Lung (tissue), 11 donors: ENCODE measurements at regions not wholly inside any gene's neighbourhood (a gene's known extent, or its start where the extent isn't known, plus 50 kb on each side); places are given as distances from the start of the nearest gene placed in this dataset.
"Not testable (repeated sequence)": the region's sequence is repeated elsewhere in the genome, so short reads cannot be mapped to it uniquely, and the experiment has no call there.

ENCODE experiments used
- ATAC-seq: fragments of 200-7000 bp; cut with Tn5 transposase; one replicate; pipeline ENCODE4 v1.9.1; 2020; ENCODE audit warnings: moderate number of reproducible peaks; ENCODE audit not compliant: insufficient read depth, low FRiP score
- DNase-seq, 3 donors: peaks; one replicate each; pipeline ENCODE4 v3.0.0-alpha.2; 2013 to 2017
- H3K27ac ChIP-seq, 2 donors: one replicate each; pipeline ENCODE4 v1.5.1; 2013; ENCODE audit warnings: mild to moderate bottlenecking in 2 of 2, moderate library complexity in 2 of 2, control low read depth in 1 of 2, inconsistent platforms in 1 of 2, low read depth in 1 of 2, low read length in 1 of 2
- H3K27me3 ChIP-seq, 3 donors: one replicate each; pipeline ENCODE4 v1.5.1; 2013; ENCODE audit warnings: low read length in 2 of 3; ENCODE audit not compliant: control insufficient read depth in 3 of 3, insufficient read depth in 3 of 3
- H3K36me3 ChIP-seq, 4 donors: one replicate each; pipeline ENCODE4 v1.5.1; 2013; ENCODE audit warnings: low read length in 4 of 4, mild to moderate bottlenecking in 1 of 4, moderate library complexity in 1 of 4; ENCODE audit not compliant: control insufficient read depth in 4 of 4, insufficient read depth in 4 of 4
- H3K4me1 ChIP-seq, 5 donors: one replicate each; pipeline ENCODE4 v1.5.1; 2013; ENCODE audit warnings: low read length in 5 of 5, mild to moderate bottlenecking in 2 of 5, moderate library complexity in 1 of 5; ENCODE audit not compliant: control insufficient read depth in 5 of 5, insufficient read depth in 5 of 5
- H3K4me3 ChIP-seq: one replicate; pipeline ENCODE4 v1.5.1; 2013; ENCODE audit warnings: mild to moderate bottlenecking, control low read depth, moderate library complexity
- H3K9ac ChIP-seq, 2 donors: one replicate each; pipeline ENCODE4 v1.5.1; 2013; ENCODE audit warnings: low read length in 2 of 2, control low read depth in 1 of 2; ENCODE audit not compliant: insufficient read depth in 1 of 2
- H3K9me3 ChIP-seq, 4 donors: one replicate each; pipeline ENCODE4 v1.5.1; 2013; ENCODE audit warnings: low read length in 3 of 4, mild to moderate bottlenecking in 1 of 4, moderate library complexity in 1 of 4; ENCODE audit not compliant: control insufficient read depth in 4 of 4, insufficient read depth in 3 of 4
- CTCF ChIP-seq: IDR thresholded peaks from 2 replicates; pipeline ENCODE4 v1.5.1; 2012; ENCODE audit warnings: mild to moderate bottlenecking; ENCODE audit errors: control extremely low read depth, extremely low read depth
- WGBS, 2 donors: extraction: QIAGEN DNeasy Blood & Tissue Kit; methylation state at CpG; one replicate each; pipeline ENCODE4 v1.1.7; 2013; 5-methylcytosine and 5-hydroxymethylcytosine counted together
- donor health status: control.
- donor health status: control.
- donor health status: Bipolar disorder and iron deficiency.
- donor health status: healthy.
- donor health status: DM: yes; HTN: yes; CAD: no.

GRCh38 chr1:234823191-234824176, 213.5 kb upstream of the IRF2BP2 start:
- no peaks in the 10 kb centered on the region for H3K36me3 ChIP-seq
- H3K4me1 ChIP-seq: peaks cover 0 to 9% (median 0%) of the 10 kb centered on the region in 5 donors
- no peak overlapping the region for H3K27ac ChIP-seq
- whole genome bisulfite sequencing, 2 donors: 94 to 95% methylated on average over 16 of the region's 16 CpGs
- H3K9ac ChIP-seq: no peak overlapping the region
- no peaks in the 10 kb centered on the region for H3K27me3 ChIP-seq
- H3K9me3 ChIP-seq: no peaks in the 10 kb centered on the region
- no peak for TF ChIP-seq CTCF
- DNase-seq (no peak), ATAC-seq (no peak)
- no peak overlapping the region for H3K4me3 ChIP-seq

GRCh38 chr1:234821840-234822239, 211.9 kb upstream of the IRF2BP2 start:
- Histone ChIP-seq H3K4me3 (no peak overlapping the region), H3K4me1 (peaks cover 0 to 9% (median 0%) of the 10 kb centered on the region in 5 donors), H3K36me3 (no peaks in the 10 kb centered on the region), H3K27ac (no peak overlapping the region), H3K27me3 (no peaks in the 10 kb centered on the region), H3K9ac (no peak overlapping the region), H3K9me3 (no peaks in the 10 kb centered on the region)
- 97 to 98% methylated on average over 6 of the region's 6 CpGs for WGBS, 2 donors
- DNase-seq (no peak), ATAC-seq (no peak)
- TF ChIP-seq CTCF: no peak

- Histone ChIP-seq H3K9me3 (no peaks in the 10 kb centered on the region), H3K9ac (no peak overlapping the region), H3K27me3 (no peaks in the 10 kb centered on the region), H3K4me3 (no peak overlapping the region), H3K4me1 (peaks cover 0 to 6% (median 0%) of the 10 kb centered on the region in 5 donors), H3K36me3 (no peaks in the 10 kb centered on the region), H3K27ac (no peak overlapping the region)
- DNase-seq (no peak), ATAC-seq (no peak)
- WGBS, 2 donors: 95 to 98% methylated on average over 1 of the region's 1 CpG
- TF ChIP-seq CTCF: no peak
These were observed 210.6 kb upstream of the IRF2BP2 start for GRCh38 chr1:234820597-234820996.

- not testable (repeated sequence) for ATAC-seq, H3K4me1 ChIP-seq, H3K36me3 ChIP-seq, DNase-seq, H3K9me3 ChIP-seq, H3K27me3 ChIP-seq, H3K27ac ChIP-seq, H3K4me3 ChIP-seq, H3K9ac ChIP-seq
- 90 to 100% methylated on average over 4 to 6 of the region's 7 CpGs for WGBS, 2 donors
These were observed 209.9 kb upstream of the IRF2BP2 start for GRCh38 chr1:234819845-234820244.

- H3K9ac ChIP-seq, H3K36me3 ChIP-seq, H3K4me3 ChIP-seq, H3K4me1 ChIP-seq, DNase-seq, ATAC-seq, H3K27me3 ChIP-seq, H3K9me3 ChIP-seq: not testable (repeated sequence)
- 83% methylated on average over 2 to 3 of the region's 5 CpGs for WGBS, 2 donors
- H3K27ac ChIP-seq: peak overlapping the region; percentile 50 to 75
These were observed 208.0 kb upstream of the IRF2BP2 start for GRCh38 chr1:234818040-234818387.
